Body of pancreas (tissue), 4 donors: ENCODE measurements at regions not wholly inside any gene's neighbourhood (a gene's known extent, or its start where the extent isn't known, plus 50 kb on each side); places are given as distances from the start of the nearest gene placed in this dataset.

Experiments used
- POLR2A ChIP-seq, 3 donors: fragments of 450-650 bp; IDR thresholded peaks; one replicate each; pipeline ENCODE4 v1.6.1; 2016; ENCODE audit warnings: antibody characterized with exemption in 3 of 3, mild to moderate bottlenecking in 2 of 3
- TF ChIP-seq, protein P1 (sequence below), 7 experiments: fragments of 450-650 bp in 4 of 7; fragments of 200-600 bp in 3 of 7; sonication (generic) in 3 of 7; IDR thresholded peaks; one replicate each; pipeline ENCODE4 v1.5.1; 2016 to 2019; ENCODE audit warnings: antibody characterized with exemption in 7 of 7

DNA sequence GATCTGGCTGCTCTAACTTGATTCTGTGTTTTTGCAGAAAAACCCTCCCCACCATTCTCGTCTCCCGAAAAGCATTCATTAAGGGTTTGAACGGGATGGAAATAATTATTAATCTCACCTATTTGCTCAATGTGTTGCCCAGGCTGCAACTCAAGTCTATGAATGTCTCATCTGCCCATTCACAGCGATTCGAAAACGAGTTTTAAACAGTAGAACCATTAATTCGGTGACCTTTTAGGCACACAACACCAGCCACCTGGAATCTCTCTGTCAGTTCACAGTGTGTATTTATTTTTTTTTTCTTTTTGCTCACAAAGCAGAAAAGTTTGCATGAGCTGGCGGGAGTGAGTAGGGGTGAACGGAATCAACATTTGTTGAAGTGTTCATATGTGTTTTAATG lies 764.7 kb upstream of the TPTE start:
- TF ChIP-seq, protein P1, sequence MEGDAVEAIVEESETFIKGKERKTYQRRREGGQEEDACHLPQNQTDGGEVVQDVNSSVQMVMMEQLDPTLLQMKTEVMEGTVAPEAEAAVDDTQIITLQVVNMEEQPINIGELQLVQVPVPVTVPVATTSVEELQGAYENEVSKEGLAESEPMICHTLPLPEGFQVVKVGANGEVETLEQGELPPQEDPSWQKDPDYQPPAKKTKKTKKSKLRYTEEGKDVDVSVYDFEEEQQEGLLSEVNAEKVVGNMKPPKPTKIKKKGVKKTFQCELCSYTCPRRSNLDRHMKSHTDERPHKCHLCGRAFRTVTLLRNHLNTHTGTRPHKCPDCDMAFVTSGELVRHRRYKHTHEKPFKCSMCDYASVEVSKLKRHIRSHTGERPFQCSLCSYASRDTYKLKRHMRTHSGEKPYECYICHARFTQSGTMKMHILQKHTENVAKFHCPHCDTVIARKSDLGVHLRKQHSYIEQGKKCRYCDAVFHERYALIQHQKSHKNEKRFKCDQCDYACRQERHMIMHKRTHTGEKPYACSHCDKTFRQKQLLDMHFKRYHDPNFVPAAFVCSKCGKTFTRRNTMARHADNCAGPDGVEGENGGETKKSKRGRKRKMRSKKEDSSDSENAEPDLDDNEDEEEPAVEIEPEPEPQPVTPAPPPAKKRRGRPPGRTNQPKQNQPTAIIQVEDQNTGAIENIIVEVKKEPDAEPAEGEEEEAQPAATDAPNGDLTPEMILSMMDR (IDR thresholded peaks at IDR 0.05): no peak
- no peak for TF ChIP-seq POLR2A (IDR thresholded peaks at IDR 0.05)
